ENCODE measurements at regions not wholly inside any gene's neighbourhood (a gene's known extent, or its start where the extent isn't known, plus 50 kb on each side); places are given as distances from the start of the nearest gene placed in this dataset.
A peak's percentile ranks its signal among the peaks of the same experiment; 100 is the strongest.

GRCh38 chr7:148950806-148951205 is 66.7 kb upstream of the EZH2 start:
- H3K27ac ChIP-seq, result no peak overlapping the region
- H3K4me3 ChIP-seq, result no peak overlapping the region
- no peak for TF ChIP-seq EZH2 (IDR thresholded peaks at IDR 0.05; ENCODE audit: borderline replicate concordance)
- no peak for TF ChIP-seq CTCF (IDR thresholded peaks at IDR 0.05; ENCODE audit: poor library complexity)
- TF ChIP-seq EZH2phosphoT487 (IDR thresholded peaks at IDR 0.05; ENCODE audit: low read depth, severe bottlenecking, unreplicated experiment), result no peak
- H2AFZ ChIP-seq, result no peak overlapping the region
- H3K79me2 ChIP-seq, result no peaks in the 10 kb centered on the region
- no peaks in the 10 kb centered on the region for H3K4me1 ChIP-seq (ENCODE audit: insufficient read depth)
- no peak overlapping the region for H3K4me2 ChIP-seq
- DNase-seq (ENCODE audit: low spot score), result no peak
- no peaks in the 10 kb centered on the region for H3K36me3 ChIP-seq (replicated peaks; ENCODE audit: insufficient read depth, low read depth)
- H3K9me3 ChIP-seq (ENCODE audit: low read depth), result no peaks in the 10 kb centered on the region
- H3K9me2 ChIP-seq (replicated peaks; ENCODE audit: insufficient read depth), result no peaks in the 10 kb centered on the region
- H4K20me1 ChIP-seq (ENCODE audit: insufficient read depth, poor library complexity, severe bottlenecking), result no peaks in the 10 kb centered on the region
- H3K27me3 ChIP-seq, result no peaks in the 10 kb centered on the region
- WGBS (ENCODE audit: low lambda C conversion rate, missing lambda C conversion rate), result 92% methylated on average over 4 of the region's 4 CpGs

- Histone ChIP-seq H3K36me3 (replicated peaks; ENCODE audit: insufficient read depth, low read depth) (no peaks in the 10 kb centered on the region), H3K4me3 (no peak overlapping the region), H3K27me3 (no peaks in the 10 kb centered on the region), H3K4me2 (no peak overlapping the region), H2AFZ (no peak overlapping the region), H4K20me1 (ENCODE audit: insufficient read depth, poor library complexity, severe bottlenecking) (no peaks in the 10 kb centered on the region), H3K79me2 (no peaks in the 10 kb centered on the region), H3K9me3 (ENCODE audit: low read depth) (no peaks in the 10 kb centered on the region), H3K9me2 (replicated peaks; ENCODE audit: insufficient read depth) (no peaks in the 10 kb centered on the region), H3K27ac (no peak overlapping the region), H3K4me1 (ENCODE audit: insufficient read depth) (no peaks in the 10 kb centered on the region)
- TF ChIP-seq CTCF (IDR thresholded peaks at IDR 0.05; ENCODE audit: poor library complexity) (no peak), EZH2phosphoT487 (IDR thresholded peaks at IDR 0.05; ENCODE audit: low read depth, severe bottlenecking, unreplicated experiment) (no peak), EZH2 (IDR thresholded peaks at IDR 0.05; ENCODE audit: borderline replicate concordance) (no peak)
- no peak for DNase-seq (ENCODE audit: low spot score)
- WGBS (ENCODE audit: low lambda C conversion rate, missing lambda C conversion rate), result 76% methylated on average over 8 of the region's 8 CpGs
These were observed 61.1 kb upstream of the EZH2 start for GRCh38 chr7:148944935-148945934.

- no peaks in the 10 kb centered on the region for H3K27me3 ChIP-seq
- no peaks in the 10 kb centered on the region for H3K79me2 ChIP-seq
- H3K4me2 ChIP-seq, result peak overlapping the region; percentile 65
- H3K9me2 ChIP-seq (replicated peaks; ENCODE audit: insufficient read depth), result no peaks in the 10 kb centered on the region
- no peaks in the 10 kb centered on the region for H3K4me1 ChIP-seq (ENCODE audit: insufficient read depth)
- no peaks in the 10 kb centered on the region for H3K9me3 ChIP-seq (ENCODE audit: low read depth)
- TF ChIP-seq CTCF (IDR thresholded peaks at IDR 0.05; ENCODE audit: poor library complexity) (peak; percentile 44), EZH2 (IDR thresholded peaks at IDR 0.05; ENCODE audit: borderline replicate concordance) (no peak)
- peak overlapping the region; percentile 89 for H3K27ac ChIP-seq
- peak; percentile 82 for DNase-seq (ENCODE audit: low spot score)
- H3K4me3 ChIP-seq, result peak overlapping the region; percentile 59
- no peaks in the 10 kb centered on the region for H4K20me1 ChIP-seq (ENCODE audit: insufficient read depth, poor library complexity, severe bottlenecking)
- WGBS (ENCODE audit: low lambda C conversion rate, missing lambda C conversion rate), result 27% methylated on average over 17 of the region's 17 CpGs
- no peaks in the 10 kb centered on the region for H3K36me3 ChIP-seq (replicated peaks; ENCODE audit: insufficient read depth, low read depth)
- H2AFZ ChIP-seq, result peak overlapping the region; percentile 24
These were observed 57.6 kb upstream of the EZH2 start for GRCh38 chr7:148941598-148942275.

Data from hepatocyte (in vitro differentiated cells).